GM18951 (cell line): ENCODE measurements at regions not wholly inside any gene's neighbourhood (a gene's known extent, or its start where the extent isn't known, plus 50 kb on each side); places are given as distances from the start of the nearest gene placed in this dataset.

Experiments
- POLR2A ChIP-seq: IDR thresholded peaks from 4 replicates; pipeline ENCODE4 v1.6.1; 2011; ENCODE audit warnings: mild to moderate bottlenecking; ENCODE audit not compliant: insufficient read length, insufficient read depth; ENCODE audit errors: extremely low read depth
- in situ Hi-C: fragments of 300-500 bp; cut with MboI; formaldehyde crosslinking; loops from one replicate; pipeline ENCODE4 v1.12.0; 2022; ENCODE audit warnings: low sequenced_read_pairs, mixed read lengths, inconsistent platforms; ENCODE audit not compliant: unreplicated experiment

GRCh38 chr19:28422791-28423650, 789.9 kb downstream of the UQCRFS1 start:
- no peak for TF ChIP-seq POLR2A
- in situ Hi-C loops, result no loop called here

- in situ Hi-C loops, result no loop called here
- TF ChIP-seq POLR2A, result no peak
Measured at GRCh38 chr19:28422046-28422445, 790.9 kb downstream of the UQCRFS1 start.

- in situ Hi-C loops, result no loop called here
- TF ChIP-seq POLR2A, result no peak
Measured at GRCh38 chr19:28420811-28421550, 792.0 kb downstream of the UQCRFS1 start.

GRCh38 chr19:28419312-28419711, 793.6 kb downstream of the UQCRFS1 start:
- in situ Hi-C loops, result no loop called here
- TF ChIP-seq POLR2A, result no peak

GRCh38 chr19:28417361-28417760, 795.6 kb downstream of the UQCRFS1 start:
- in situ Hi-C loops, result no loop called here
- TF ChIP-seq POLR2A, result no peak

- in situ Hi-C loops, result no loop called here
- TF ChIP-seq POLR2A, result no peak
Measured at GRCh38 chr19:28416245-28416644, 796.7 kb downstream of the UQCRFS1 start.

- in situ Hi-C loops, result no loop called here
Measured at GRCh38 chr19:28414748-28415147, 798.2 kb downstream of the UQCRFS1 start.

GRCh38 chr19:28409859-28410258, 803.1 kb downstream of the UQCRFS1 start:
- TF ChIP-seq POLR2A, result no peak
- in situ Hi-C loops, result no loop called here

More at GRCh38 chr19:28414748-28415147, 798.2 kb downstream of the UQCRFS1 start:
- TF ChIP-seq POLR2A, result no peak

- in situ Hi-C loops, result no loop called here
Measured at GRCh38 chr19:28406966-28407365, 806.0 kb downstream of the UQCRFS1 start.

GRCh38 chr19:28405346-28405742, 807.6 kb downstream of the UQCRFS1 start:
- in situ Hi-C loops, result no loop called here
- TF ChIP-seq POLR2A, result no peak

More at GRCh38 chr19:28406966-28407365, 806.0 kb downstream of the UQCRFS1 start:
- TF ChIP-seq POLR2A, result no peak

- TF ChIP-seq POLR2A, result no peak
- in situ Hi-C loops, result no loop called here
Measured at GRCh38 chr19:28404472-28404871, 808.5 kb downstream of the UQCRFS1 start.

- no peak for TF ChIP-seq POLR2A
- in situ Hi-C loops, result no loop called here
Measured at GRCh38 chr19:28403690-28404089, 809.3 kb downstream of the UQCRFS1 start.

GRCh38 chr19:28402701-28403290, 810.2 kb downstream of the UQCRFS1 start:
- in situ Hi-C loops, result no loop called here
- TF ChIP-seq POLR2A, result no peak
